ENCODE measurements at regions not wholly inside any gene's neighbourhood (a gene's known extent, or its start where the extent isn't known, plus 50 kb on each side); places are given as distances from the start of the nearest gene placed in this dataset.

DNA sequence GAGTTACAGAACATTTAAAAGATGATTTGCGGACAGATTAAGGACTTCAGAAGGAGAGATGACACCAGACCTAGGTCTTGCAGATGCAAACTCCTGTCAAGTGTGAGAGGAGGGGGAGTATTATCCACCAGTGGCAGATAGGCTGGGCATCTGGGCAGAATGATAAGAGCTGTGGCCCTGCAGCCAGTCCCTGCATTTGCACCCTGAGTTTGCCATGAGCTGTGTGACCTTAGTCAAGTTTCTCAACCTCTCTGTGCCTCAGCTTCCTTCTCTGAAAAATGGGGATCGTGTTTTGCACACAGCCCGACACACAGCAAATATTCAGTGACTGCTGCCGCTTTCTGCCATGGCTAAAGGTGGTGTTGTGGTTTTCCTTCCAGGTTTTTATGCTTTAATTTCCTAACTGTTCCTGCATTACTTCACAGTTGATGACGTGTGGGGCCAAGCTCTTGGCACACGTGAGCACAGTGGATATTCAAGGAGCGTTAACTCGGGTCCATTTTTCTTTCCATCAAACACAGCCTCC is 516.2 kb downstream of the CDH26 start:
- BruUV-seq (replicated peaks) = no TSS peak
- TF ChIP-seq EZH2phosphoT487 (IDR thresholded peaks at IDR 0.05; ENCODE audit: borderline replicate concordance, low read depth, low read length) = no peak
- TF ChIP-seq, protein P1, sequence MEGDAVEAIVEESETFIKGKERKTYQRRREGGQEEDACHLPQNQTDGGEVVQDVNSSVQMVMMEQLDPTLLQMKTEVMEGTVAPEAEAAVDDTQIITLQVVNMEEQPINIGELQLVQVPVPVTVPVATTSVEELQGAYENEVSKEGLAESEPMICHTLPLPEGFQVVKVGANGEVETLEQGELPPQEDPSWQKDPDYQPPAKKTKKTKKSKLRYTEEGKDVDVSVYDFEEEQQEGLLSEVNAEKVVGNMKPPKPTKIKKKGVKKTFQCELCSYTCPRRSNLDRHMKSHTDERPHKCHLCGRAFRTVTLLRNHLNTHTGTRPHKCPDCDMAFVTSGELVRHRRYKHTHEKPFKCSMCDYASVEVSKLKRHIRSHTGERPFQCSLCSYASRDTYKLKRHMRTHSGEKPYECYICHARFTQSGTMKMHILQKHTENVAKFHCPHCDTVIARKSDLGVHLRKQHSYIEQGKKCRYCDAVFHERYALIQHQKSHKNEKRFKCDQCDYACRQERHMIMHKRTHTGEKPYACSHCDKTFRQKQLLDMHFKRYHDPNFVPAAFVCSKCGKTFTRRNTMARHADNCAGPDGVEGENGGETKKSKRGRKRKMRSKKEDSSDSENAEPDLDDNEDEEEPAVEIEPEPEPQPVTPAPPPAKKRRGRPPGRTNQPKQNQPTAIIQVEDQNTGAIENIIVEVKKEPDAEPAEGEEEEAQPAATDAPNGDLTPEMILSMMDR (conservative IDR thresholded peaks at IDR 0.05; ENCODE audit: low read length) = no peak
- Histone ChIP-seq H2AFZ (ENCODE audit: low read length) (no peak overlapping the region), H3K4me2 (ENCODE audit: low read length) (no peak overlapping the region), H3K27ac (ENCODE audit: low read depth, low read length, poor library complexity, severe bottlenecking) (no peak overlapping the region), H4K20me1 (ENCODE audit: insufficient read depth, low read length) (no peaks in the 10 kb centered on the region), H3K36me3 (ENCODE audit: insufficient read depth, low read length) (no peaks in the 10 kb centered on the region), H3K9me3 (ENCODE audit: low read length) (no peaks in the 10 kb centered on the region), H3K9me2 (ENCODE audit: insufficient read depth, low read length) (no peaks in the 10 kb centered on the region), H3K79me2 (ENCODE audit: insufficient read depth, low read depth, low read length) (no peaks in the 10 kb centered on the region), H3K4me3 (ENCODE audit: low read depth, low read length, poor library complexity, severe bottlenecking) (no peak overlapping the region), H3K4me1 (ENCODE audit: insufficient read depth, low read length, poor library complexity, severe bottlenecking) (no peaks in the 10 kb centered on the region)
- CTCF ChIA-PET (ENCODE audit: unreplicated experiment) = no interaction called here
- intact Hi-C loops (cut with micrococcal nuclease; ENCODE audit: unreplicated experiment) = no loop called here
- POLR2A ChIA-PET = interaction anchor here (0.6 kb wide), 1 partner anchor 732 kb away, joined by 3 read pairs; no protein-coding TSS in a partner anchor
- DNase-seq (ENCODE audit: low spot score) = no peak

DNA sequence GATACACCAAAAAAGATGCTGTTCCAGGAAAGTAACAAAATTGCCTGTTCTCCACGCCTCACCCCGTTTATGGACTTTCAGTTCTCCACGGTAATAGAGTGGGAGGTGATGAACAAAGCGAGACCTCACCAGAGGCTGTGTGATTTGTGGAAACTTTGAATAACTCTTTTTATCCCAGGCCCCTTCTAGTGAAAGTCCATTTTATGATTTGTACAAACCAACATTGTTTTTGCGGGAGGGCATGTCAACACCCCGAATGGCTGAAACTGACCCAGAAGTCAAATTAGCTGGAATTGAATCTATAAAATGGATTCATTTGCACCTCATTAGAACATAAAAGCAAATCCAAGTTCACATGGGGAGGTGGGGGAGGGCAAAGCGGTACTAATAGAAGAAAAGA is 517.8 kb downstream of the CDH26 start:
- no TSS peak for BruUV-seq (replicated peaks)
- H2AFZ ChIP-seq (ENCODE audit: low read length) = no peak overlapping the region
- POLR2A ChIA-PET = no interaction called here
- no peak overlapping the region for H3K27ac ChIP-seq (ENCODE audit: low read depth, low read length, poor library complexity, severe bottlenecking)
- no peaks in the 10 kb centered on the region for H3K79me2 ChIP-seq (ENCODE audit: insufficient read depth, low read depth, low read length)
- H3K4me3 ChIP-seq (ENCODE audit: low read depth, low read length, poor library complexity, severe bottlenecking) = no peak overlapping the region
- H3K36me3 ChIP-seq (ENCODE audit: insufficient read depth, low read length) = no peaks in the 10 kb centered on the region
- no peaks in the 10 kb centered on the region for H4K20me1 ChIP-seq (ENCODE audit: insufficient read depth, low read length)
- no peak for DNase-seq (ENCODE audit: low spot score)
- H3K9me2 ChIP-seq (ENCODE audit: insufficient read depth, low read length) = no peaks in the 10 kb centered on the region
- H3K9me3 ChIP-seq (ENCODE audit: low read length) = no peaks in the 10 kb centered on the region
- CTCF ChIA-PET (ENCODE audit: unreplicated experiment) = no interaction called here
- intact Hi-C loops (cut with micrococcal nuclease; ENCODE audit: unreplicated experiment) = no loop called here
- no peak overlapping the region for H3K4me2 ChIP-seq (ENCODE audit: low read length)
- TF ChIP-seq, protein P1 (conservative IDR thresholded peaks at IDR 0.05; ENCODE audit: low read length) = no peak
- TF ChIP-seq EZH2phosphoT487 (IDR thresholded peaks at IDR 0.05; ENCODE audit: borderline replicate concordance, low read depth, low read length) = no peak
- no peaks in the 10 kb centered on the region for H3K4me1 ChIP-seq (ENCODE audit: insufficient read depth, low read length, poor library complexity, severe bottlenecking)

DNA sequence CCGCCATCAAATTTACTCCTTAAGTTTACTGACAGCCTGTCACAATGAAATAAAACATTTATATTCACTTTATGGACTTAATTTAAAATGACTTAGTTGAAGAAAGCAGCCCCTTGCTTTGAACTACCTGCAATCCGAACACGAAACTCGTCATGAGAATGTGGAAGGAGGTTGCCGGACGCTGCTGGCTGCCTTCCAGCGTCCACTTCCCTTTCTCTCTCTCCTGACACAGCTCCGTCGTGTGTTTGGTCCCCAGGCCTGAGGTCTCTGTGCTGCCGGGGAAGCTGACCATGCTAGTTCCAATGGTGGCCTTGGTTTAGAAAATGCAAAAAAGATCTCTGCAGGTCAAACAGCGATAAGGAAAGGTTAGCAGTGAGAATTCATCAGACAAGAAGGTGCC is 519.7 kb downstream of the CDH26 start:
- TF ChIP-seq, protein P1 (conservative IDR thresholded peaks at IDR 0.05; ENCODE audit: low read length) = no peak
- H3K9me3 ChIP-seq (ENCODE audit: low read length) = no peaks in the 10 kb centered on the region
- H3K9me2 ChIP-seq (ENCODE audit: insufficient read depth, low read length) = no peaks in the 10 kb centered on the region
- no peak overlapping the region for H2AFZ ChIP-seq (ENCODE audit: low read length)
- ChIA-PET POLR2A (no interaction called here), CTCF (ENCODE audit: unreplicated experiment) (no interaction called here)
- H3K4me1 ChIP-seq (ENCODE audit: insufficient read depth, low read length, poor library complexity, severe bottlenecking) = no peaks in the 10 kb centered on the region
- H3K4me2 ChIP-seq (ENCODE audit: low read length) = no peak overlapping the region
- H3K4me3 ChIP-seq (ENCODE audit: low read depth, low read length, poor library complexity, severe bottlenecking) = no peak overlapping the region
- intact Hi-C loops (cut with micrococcal nuclease; ENCODE audit: unreplicated experiment) = no loop called here
- no peaks in the 10 kb centered on the region for H3K79me2 ChIP-seq (ENCODE audit: insufficient read depth, low read depth, low read length)
- no peaks in the 10 kb centered on the region for H4K20me1 ChIP-seq (ENCODE audit: insufficient read depth, low read length)
- H3K27ac ChIP-seq (ENCODE audit: low read depth, low read length, poor library complexity, severe bottlenecking) = no peak overlapping the region
- no TSS peak for BruUV-seq (replicated peaks)
- DNase-seq (ENCODE audit: low spot score) = no peak
- no peaks in the 10 kb centered on the region for H3K36me3 ChIP-seq (ENCODE audit: insufficient read depth, low read length)

Data from OCI-LY7 (cell line).